ENCODE measurements at regions not wholly inside any gene's neighbourhood (a gene's known extent, or its start where the extent isn't known, plus 50 kb on each side); places are given as distances from the start of the nearest gene placed in this dataset.

- in situ Hi-C loops (cut with MboI; ENCODE audit: low sequenced_read_pairs) = no loop called here
Observed at GRCh38 chr10:3852147-3852904, 67.3 kb upstream of the KLF6 start.

GRCh38 chr10:3850999-3851937, 66.3 kb upstream of the KLF6 start:
- in situ Hi-C loops (cut with MboI; ENCODE audit: low sequenced_read_pairs) = no loop called here

- in situ Hi-C loops (cut with MboI; ENCODE audit: low sequenced_read_pairs) = no loop called here
Observed at GRCh38 chr10:3848775-3849635, 64.0 kb upstream of the KLF6 start.

- in situ Hi-C loops (cut with MboI; ENCODE audit: low sequenced_read_pairs) = no loop called here
Observed at GRCh38 chr10:3848005-3848774, 63.2 kb upstream of the KLF6 start.

GRCh38 chr10:3846736-3847135, 61.7 kb upstream of the KLF6 start:
- in situ Hi-C loops (cut with MboI; ENCODE audit: low sequenced_read_pairs) = no loop called here

GRCh38 chr10:3844491-3845025, 59.5 kb upstream of the KLF6 start:
- in situ Hi-C loops (cut with MboI; ENCODE audit: low sequenced_read_pairs) = no loop called here

GRCh38 chr10:3838460-3839437, 53.7 kb upstream of the KLF6 start:
- in situ Hi-C loops (cut with MboI; ENCODE audit: low sequenced_read_pairs) = no loop called here

GRCh38 chr10:3837647-3838459, 52.8 kb upstream of the KLF6 start:
- in situ Hi-C loops (cut with MboI; ENCODE audit: low sequenced_read_pairs) = no loop called here

GRCh38 chr10:3836222-3836820, 51.3 kb upstream of the KLF6 start:
- in situ Hi-C loops (cut with MboI; ENCODE audit: low sequenced_read_pairs) = no loop called here

GRCh38 chr10:3835770-3836169, 50.8 kb upstream of the KLF6 start:
- in situ Hi-C loops (cut with MboI; ENCODE audit: low sequenced_read_pairs) = no loop called here

GRCh38 chr10:3834947-3835346, 49.9 kb upstream of the KLF6 start:
- in situ Hi-C loops (cut with MboI; ENCODE audit: low sequenced_read_pairs) = no loop called here

Measured in HL-60/S4 treated with phorbol 12-myristate 13-acetate at 8.2 ng/mL for 4 days and 3 days (cell line).